Brain microvascular endothelial cell (primary cell): ENCODE measurements at regions not wholly inside any gene's neighbourhood (a gene's known extent, or its start where the extent isn't known, plus 50 kb on each side); places are given as distances from the start of the nearest gene placed in this dataset.

ENCODE experiments used
- DNase-seq: peaks from one replicate; pipeline ENCODE4 v3.0.0-alpha.2; 2020
- H3K27ac ChIP-seq: fragments of 250-450 bp; sonication (Bioruptor Pico); 2 replicates; pipeline ENCODE4 v1.5.1; 2020; ENCODE audit warnings: mild to moderate bottlenecking, moderate library complexity
- H3K27me3 ChIP-seq: fragments of 250-450 bp; sonication (Bioruptor Pico); replicated peaks from 2 replicates; pipeline ENCODE4 v1.5.1; 2020; ENCODE audit warnings: mild to moderate bottlenecking
- H3K36me3 ChIP-seq: fragments of 250-450 bp; sonication (Bioruptor Pico); replicated peaks from 2 replicates; pipeline ENCODE4 v1.5.1; 2020; ENCODE audit warnings: mild to moderate bottlenecking
- H3K4me3 ChIP-seq: 2 replicates; pipeline ENCODE4 v1.5.1; 2011; ENCODE audit warnings: low read depth, mild to moderate bottlenecking, control low read depth, low read length, moderate library complexity
- in situ Hi-C: cut with HindIII; loops from 2 replicates; pipeline ENCODE4 v1.10.0; 2017; ENCODE audit warnings: low sequenced_read_pairs, low pct_ligation_motif_present
- TF ChIP-seq, protein P1 (sequence below): IDR thresholded peaks from 2 replicates; pipeline ENCODE4 v1.5.1; 2011; ENCODE audit warnings: low read depth, mild to moderate bottlenecking, moderate library complexity, low read length, control low read depth, inconsistent platforms; ENCODE audit errors: missing control alignments

GRCh38 chr10:83909001-83909400 is 230.3 kb upstream of the GHITM start:
- no peak for DNase-seq
- H3K4me3 ChIP-seq = no peak overlapping the region
- H3K27ac ChIP-seq = no peak overlapping the region
- in situ Hi-C loops = no loop called here
- H3K36me3 ChIP-seq = no peaks in the 10 kb centered on the region
- TF ChIP-seq, protein P1, sequence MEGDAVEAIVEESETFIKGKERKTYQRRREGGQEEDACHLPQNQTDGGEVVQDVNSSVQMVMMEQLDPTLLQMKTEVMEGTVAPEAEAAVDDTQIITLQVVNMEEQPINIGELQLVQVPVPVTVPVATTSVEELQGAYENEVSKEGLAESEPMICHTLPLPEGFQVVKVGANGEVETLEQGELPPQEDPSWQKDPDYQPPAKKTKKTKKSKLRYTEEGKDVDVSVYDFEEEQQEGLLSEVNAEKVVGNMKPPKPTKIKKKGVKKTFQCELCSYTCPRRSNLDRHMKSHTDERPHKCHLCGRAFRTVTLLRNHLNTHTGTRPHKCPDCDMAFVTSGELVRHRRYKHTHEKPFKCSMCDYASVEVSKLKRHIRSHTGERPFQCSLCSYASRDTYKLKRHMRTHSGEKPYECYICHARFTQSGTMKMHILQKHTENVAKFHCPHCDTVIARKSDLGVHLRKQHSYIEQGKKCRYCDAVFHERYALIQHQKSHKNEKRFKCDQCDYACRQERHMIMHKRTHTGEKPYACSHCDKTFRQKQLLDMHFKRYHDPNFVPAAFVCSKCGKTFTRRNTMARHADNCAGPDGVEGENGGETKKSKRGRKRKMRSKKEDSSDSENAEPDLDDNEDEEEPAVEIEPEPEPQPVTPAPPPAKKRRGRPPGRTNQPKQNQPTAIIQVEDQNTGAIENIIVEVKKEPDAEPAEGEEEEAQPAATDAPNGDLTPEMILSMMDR = no peak
- no peaks in the 10 kb centered on the region for H3K27me3 ChIP-seq

GRCh38 chr10:83915801-83916200 is 223.5 kb upstream of the GHITM start:
- TF ChIP-seq, protein P1 = no peak
- no peak for DNase-seq
- H3K4me3 ChIP-seq = no peak overlapping the region
- in situ Hi-C loops = no loop called here
- H3K36me3 ChIP-seq = no peaks in the 10 kb centered on the region
- H3K27ac ChIP-seq = no peak overlapping the region
- H3K27me3 ChIP-seq = no peaks in the 10 kb centered on the region

GRCh38 chr10:83917537-83918506 is 221.5 kb upstream of the GHITM start:
- in situ Hi-C loops = no loop called here
- DNase-seq = no peak
- H3K27ac ChIP-seq = no peak overlapping the region

DNA sequence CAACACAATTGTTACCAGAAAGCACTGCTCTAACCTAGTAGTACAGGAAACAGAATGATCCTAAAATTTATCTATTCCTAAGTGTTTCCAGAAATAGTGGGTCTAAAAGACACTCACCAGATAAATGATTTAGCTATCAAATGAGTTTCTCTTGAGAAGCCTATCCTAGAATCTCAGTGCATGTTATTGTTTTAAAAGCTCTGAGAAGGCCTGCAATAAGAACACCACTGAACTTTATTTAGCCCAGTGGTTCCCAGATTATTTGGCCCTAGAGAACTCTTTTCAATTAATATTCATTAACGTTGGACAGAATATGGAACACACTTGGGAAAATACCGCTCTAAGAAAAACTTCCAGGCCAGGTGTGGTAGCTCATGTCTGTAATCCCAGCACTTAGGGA is 220.1 kb upstream of the GHITM start:
- in situ Hi-C loops = no loop called here
- H3K4me3 ChIP-seq = no peak overlapping the region
- no peak for DNase-seq
- H3K27me3 ChIP-seq = no peaks in the 10 kb centered on the region
- H3K27ac ChIP-seq = no peak overlapping the region
- H3K36me3 ChIP-seq = no peaks in the 10 kb centered on the region
- TF ChIP-seq, protein P1 = no peak

More at GRCh38 chr10:83917537-83918506, 221.5 kb upstream of the GHITM start:
- TF ChIP-seq, protein P1 = no peak
- Histone ChIP-seq H3K36me3 (no peaks in the 10 kb centered on the region), H3K4me3 (no peak overlapping the region), H3K27me3 (no peaks in the 10 kb centered on the region)

DNA sequence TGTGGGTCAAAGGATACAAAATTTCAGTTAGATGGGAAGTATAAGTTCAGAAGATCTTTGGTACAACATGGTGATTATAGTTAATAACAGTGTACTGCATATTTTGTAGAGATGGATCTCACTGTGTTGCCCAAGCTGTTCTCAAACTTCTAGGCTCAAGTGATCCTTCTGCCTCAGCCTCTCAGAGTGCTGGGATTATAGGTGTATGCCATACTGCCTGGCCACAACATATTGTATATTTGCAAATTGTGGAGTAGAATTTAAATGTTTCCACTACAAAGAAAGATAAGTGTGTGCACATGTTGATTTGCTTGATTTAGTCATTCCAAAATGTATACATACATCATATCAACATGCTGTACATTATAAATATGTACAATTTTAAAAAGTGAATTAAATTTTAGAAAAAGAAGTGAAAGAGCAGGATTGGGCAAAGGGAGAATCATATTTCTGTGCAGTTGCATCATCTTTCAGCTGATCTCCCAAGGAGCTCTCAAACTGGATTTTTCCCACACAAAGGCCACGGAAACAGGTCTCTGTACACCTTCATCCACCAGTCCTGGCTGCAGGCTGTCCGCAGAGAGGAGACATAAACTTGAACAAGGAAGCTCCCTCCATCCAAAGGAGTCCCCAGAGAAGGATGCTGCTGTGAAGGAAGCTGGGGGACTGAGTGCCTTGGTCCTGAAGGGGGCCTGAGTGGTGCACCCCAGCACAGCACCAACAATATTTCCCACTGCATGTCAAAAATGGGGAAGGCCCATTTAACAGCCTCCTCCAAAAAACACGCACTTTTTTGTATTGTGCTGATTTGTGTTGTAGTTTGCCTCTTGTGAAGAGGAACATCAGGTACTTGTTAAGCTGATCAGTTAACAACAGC is 217.1 kb upstream of the GHITM start:
- TF ChIP-seq, protein P1 = no peak
- Histone ChIP-seq H3K4me3 (no peak overlapping the region), H3K27me3 (no peaks in the 10 kb centered on the region), H3K27ac (no peak overlapping the region), H3K36me3 (no peaks in the 10 kb centered on the region)
- in situ Hi-C loops = no loop called here
- no peak for DNase-seq
